ENCODE measurements at regions not wholly inside any gene's neighbourhood (a gene's known extent, or its start where the extent isn't known, plus 50 kb on each side); places are given as distances from the start of the nearest gene placed in this dataset.

GRCh38 chr10:128780156-128780761, 654.0 kb upstream of the MKI67 start:
- TF ChIP-seq CTCF (IDR thresholded peaks at IDR 0.05; ENCODE audit: low read length) (no peak), EZH2 (IDR thresholded peaks at IDR 0.05; ENCODE audit: borderline replicate concordance, low read length) (no peak)
